HG03139 (cell line): ENCODE measurements at regions not wholly inside any gene's neighbourhood (a gene's known extent, or its start where the extent isn't known, plus 50 kb on each side); places are given as distances from the start of the nearest gene placed in this dataset.

Experiments
- ATAC-seq: cut with Tn5 transposase; IDR thresholded peaks from one replicate; pipeline ENCODE4 v1.9.1; 2021; ENCODE audit not compliant: unreplicated experiment

DNA sequence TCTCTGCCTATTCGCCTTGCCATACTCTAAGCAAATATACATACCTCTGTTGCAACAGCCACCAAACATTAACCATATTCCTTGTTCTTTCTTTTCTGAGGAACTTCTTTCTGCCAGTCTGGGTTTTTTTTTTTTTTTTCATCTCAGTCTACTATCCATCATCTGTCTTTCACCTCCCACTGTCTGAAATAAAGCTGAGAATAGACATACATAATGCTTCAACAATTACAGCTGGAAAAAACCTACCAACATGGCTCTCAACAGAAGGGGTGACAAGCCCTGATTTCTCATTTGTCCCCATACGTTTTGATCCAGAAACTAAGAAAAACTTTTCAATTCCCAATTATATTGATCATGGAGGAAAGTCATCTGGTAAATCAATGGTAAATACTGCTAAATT is 728.8 kb upstream of the POU3F3 start:
- ATAC-seq = no peak

DNA sequence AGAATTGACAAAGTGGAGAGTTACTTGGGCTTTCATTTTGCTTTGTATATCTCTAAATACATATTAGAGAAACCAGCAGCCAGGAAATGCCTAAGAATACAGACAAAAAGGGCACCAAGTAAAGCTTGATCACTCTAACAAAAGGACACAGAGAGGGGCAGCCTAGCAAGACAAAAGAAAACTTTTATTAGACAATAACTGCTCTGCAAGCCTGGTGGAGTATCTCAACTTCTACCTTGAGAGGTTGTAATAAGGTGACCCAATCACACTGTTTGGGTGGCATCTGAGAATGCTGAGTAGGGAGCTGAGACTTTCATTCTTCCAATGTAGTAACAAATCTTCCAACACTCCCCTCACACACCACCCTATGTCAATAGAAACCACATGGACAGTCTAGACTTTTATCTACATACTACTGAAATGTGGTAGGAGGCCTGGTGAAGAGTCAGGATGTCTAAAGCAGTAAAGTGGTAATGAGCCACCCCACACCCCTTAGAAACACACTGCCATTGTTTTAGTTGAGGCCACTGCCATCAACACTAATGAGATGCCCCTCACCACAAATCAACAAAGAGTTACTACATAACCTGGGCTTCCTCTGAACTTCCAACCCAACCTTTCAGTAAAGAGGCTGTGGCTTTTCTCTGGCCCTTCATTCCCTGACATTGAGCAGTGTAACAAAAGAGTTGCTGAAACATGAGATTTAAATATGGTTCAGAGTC is 726.7 kb upstream of the POU3F3 start:
- ATAC-seq = no peak

DNA sequence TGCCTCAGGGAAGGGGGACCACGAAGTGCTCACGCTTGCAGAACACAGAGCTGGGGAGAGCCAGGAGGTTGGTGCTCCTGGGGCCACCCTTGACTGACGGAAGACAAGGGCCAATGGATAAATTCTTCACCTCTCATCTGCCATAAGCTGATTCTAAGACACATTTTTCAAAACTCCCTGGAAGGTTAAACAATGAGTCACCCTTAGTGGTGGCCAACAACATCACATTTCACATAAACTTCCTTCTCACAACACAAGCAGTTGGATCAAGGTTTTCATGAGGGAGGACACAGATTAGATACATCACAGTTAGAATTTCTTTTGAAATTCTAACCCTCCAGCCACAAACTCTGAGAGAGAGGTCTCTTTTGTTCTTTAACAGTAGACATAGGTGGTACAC is 713.6 kb upstream of the POU3F3 start:
- no peak for ATAC-seq

DNA sequence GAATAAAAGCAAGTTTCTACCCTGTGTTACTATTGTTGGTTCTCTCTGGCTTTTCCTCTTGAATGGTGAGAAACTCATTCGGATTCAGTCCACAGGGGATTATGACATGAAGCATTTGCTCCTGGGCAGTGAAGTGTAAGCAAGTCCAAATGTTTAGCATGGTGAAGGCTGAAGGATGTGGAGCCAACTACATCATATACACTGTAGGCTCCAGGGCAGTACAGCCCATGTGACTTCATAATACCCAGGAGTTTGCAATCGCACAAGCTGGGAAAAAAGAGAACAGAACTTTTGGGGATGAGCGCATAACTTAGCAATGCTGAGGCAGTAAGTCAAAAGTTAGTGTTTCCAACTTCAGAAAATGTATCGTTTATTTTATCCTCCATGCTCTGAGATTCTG is 695.7 kb upstream of the POU3F3 start:
- ATAC-seq = no peak

DNA sequence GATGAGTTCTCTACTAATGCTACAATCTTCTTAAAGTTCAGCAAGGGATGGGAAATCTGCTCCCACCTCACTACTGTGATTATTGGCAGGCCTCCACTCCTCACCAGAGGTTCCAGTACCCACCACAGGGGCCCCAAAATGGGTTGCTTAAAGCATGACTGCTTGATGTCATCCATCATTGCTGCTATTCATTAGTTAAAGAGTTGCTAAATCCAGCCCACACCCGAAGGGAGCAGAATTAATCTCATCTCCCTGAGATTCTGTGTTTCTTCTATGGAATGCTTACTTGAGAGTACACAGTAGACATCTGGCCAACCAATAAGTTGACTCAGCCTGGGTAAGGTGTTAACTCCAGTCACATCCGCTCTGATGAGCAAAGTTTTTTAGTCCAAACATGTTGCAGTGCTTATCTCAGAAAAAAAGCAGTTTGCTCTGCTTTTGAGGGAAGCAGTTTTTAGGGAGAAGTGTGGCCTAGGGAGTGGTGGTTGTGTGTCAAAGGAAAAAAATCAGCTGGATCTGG is 690.2 kb upstream of the POU3F3 start:
- ATAC-seq = no peak

DNA sequence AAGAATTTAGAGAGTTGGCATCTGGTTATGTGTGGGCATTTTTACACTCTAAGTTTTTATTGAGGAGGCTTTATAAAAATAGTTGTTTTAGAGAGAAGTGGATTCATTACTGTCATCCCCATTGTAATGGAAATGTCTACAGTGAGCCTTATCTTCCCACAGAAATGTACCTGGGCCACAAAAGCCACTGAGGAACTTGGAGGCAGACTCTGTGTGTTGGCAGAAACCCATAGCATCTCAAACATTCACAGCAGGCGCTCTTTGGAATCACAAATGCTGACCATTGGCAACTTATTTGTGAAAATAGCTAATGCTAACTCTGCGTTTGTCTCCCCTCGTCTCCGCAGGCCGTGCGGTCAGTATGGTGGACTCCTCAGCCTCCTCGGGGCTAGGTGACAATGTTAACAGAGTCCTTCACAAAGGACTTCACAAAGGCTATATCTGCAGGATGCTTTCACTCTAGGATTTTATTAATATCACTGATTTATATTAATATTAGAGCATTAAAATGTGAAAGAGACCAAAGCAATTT is 689.1 kb upstream of the POU3F3 start:
- ATAC-seq = no peak

DNA sequence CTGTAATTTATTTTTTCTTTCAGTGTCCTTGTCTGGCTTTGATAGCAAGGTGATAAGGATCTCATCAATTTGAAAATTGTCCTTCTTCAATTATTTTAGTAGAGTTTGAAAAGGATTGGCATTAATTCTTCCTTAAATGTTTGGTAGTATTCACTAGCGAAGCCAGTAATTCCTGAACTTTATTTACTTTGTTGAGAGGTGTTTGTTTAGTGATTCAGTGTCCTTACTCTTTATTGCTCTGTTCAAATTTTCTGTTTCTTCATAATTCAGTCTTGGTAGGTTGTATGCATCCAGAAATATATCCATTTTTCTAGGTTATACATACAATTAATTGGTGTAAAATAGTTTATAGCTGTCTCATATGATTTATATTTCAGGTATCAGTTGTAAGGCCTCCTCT is 676.7 kb upstream of the POU3F3 start:
- ATAC-seq = no peak

DNA sequence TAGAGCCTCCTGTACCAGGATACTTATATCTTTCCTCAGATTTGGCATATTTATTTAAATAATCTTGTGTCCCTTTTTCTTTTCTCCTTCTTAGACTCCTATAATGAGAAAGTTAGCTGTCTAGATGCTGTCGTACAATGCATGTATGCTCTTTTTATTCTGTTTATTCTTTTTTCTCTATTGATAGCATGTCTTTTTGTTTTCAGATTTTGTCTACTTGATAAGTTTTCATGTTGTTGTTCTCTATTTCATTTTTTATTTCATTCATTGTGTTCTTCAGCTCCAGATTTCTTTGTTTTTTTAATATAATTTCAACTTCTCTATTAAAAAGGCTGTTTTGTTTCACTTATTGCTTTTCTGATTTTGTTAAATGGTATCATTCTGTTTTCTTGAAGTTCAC is 674.3 kb upstream of the POU3F3 start:
- no peak for ATAC-seq

DNA sequence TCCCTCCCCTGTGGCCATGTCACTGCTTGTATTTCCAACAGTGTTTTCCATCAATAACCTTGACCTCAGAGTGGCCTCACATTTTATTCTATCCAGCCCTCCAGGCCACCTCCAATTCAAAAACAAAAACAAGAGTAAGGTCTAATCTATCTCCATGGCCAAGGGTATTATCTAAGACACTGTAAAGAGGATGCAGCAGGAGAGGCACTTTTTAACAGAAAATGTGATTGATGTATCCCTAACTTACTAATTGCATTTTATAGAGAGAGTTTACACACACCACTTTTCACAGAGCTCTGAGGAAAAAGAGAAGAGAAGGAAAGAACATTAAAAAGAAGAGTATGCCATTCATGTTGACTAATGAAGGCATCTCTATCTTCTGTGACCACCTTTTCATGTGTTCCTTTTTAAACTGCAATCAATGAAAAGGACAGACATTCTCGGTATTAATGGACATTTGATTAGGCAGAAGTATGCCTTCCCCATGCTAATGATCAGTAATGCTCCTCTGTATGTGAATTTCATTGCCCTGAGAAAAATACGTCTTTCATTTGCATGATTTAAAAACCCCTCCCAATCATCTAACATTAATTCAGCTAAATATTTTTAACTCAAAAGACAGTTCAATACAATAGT is 653.3 kb upstream of the POU3F3 start:
- no peak for ATAC-seq

DNA sequence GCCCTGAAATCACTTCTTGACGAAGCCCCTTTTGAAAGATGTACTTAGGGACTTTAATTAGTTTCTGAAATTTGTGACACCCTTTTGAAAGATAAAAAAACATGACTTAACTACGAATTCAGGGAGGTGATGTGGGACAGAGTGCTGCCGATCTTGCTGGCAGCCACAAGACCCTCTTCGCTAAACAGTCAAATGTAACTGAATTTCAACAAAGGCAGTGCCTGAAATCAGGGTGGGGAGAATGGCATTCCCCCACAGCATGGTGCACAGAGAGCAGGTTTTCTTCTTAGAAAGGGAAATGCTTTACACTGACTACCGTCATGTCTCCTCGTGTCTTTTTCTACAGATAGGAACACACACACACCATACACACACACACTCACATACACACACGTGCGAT is 640.2 kb upstream of the POU3F3 start:
- ATAC-seq = no peak

DNA sequence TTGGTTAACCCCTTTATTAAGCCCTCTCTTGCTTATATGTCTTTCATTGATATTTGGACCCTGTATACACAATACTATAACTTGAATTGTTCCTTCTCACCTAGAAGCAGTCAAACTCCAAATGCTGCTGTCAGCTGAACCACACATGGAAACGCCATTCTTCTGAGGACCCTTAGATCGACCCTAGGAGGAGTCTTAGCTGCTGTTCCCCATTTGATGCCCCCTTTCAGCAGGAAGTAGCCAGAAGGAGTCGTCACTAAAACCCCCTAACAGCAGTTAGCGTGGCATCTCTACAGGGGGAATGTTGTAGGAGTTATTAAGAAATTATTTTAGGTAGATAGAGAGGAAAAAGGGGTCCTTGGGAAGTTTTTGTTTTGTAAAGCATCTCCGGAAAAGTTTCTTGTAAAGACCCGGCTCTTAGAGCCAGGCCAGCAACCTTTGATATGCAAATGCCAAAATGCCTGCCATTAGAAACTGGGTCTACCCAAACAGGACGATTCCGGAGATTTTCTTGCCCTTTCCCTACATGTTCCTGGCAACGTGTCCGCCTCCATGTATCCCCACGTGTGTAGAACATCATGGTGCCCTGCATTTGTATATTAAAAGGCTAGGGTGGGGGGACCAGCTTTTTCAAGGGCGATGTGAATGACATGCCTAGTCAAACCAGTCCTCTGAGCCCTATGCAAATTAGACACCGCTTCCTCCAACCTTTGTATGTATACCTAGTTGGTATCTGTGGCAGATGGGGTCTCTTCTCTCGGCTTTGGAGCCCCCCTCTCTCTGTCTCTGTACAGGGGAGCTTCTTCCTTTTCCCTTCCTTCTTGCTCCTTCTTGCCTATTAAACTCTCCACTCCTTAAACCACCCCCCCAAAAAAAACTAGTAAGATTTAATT is 638.4 kb upstream of the POU3F3 start:
- ATAC-seq = no peak

DNA sequence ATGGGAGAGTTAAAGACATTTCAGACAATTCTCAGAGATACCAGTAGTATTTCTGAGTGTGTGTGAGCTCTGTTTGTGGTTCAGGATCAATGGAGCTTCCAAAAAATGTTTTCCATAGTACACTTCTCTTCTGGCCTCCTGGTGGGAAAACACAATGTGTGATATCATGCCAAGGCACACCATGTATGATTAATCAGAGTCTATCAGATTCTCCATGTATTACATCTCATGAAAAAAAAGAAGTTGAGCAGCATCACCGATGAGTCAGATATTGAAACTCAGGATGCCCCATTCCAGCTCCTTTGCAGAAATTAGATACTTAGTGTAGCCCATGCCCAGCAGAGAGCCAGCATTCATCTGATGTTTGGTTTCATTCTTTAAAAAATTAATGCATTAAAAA is 620.3 kb upstream of the POU3F3 start:
- no peak for ATAC-seq

DNA sequence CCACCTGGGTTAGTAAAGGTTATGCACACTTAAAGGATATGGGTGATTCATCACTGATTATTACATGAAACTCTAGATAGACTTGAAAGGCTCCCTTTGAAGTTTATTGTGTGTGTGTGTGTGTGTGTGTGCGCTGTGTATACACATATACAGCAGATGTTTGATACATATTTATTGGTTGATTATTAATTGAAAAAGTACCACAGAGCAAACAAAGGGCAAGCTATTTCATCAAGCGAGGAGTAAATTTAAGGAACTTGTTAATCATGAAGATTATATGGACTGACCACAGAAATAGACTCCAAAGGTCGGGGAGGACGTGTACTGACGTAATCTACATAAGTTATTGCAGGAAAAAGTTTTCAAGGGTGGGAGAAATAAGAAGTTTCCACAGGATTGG is 617.4 kb upstream of the POU3F3 start:
- no peak for ATAC-seq

DNA sequence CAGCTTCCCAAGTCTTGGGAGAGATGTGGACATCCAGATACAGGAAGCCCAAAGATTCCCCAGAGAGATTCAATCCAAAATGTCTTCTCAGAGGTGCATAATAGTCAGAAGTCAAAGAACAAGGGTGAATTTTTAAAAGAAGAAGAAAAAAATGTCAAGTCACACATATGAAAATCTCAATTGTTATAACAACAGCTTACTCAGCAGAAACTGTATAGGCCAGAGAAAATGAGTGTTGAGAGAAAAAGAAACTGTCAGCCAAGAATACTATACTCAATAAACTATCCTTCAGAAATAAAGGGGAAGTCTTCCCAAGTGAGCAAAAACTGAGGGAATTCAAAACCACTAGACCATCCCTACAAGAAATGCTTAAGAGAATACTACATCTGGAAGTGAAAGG is 612.9 kb upstream of the POU3F3 start:
- no peak for ATAC-seq

DNA sequence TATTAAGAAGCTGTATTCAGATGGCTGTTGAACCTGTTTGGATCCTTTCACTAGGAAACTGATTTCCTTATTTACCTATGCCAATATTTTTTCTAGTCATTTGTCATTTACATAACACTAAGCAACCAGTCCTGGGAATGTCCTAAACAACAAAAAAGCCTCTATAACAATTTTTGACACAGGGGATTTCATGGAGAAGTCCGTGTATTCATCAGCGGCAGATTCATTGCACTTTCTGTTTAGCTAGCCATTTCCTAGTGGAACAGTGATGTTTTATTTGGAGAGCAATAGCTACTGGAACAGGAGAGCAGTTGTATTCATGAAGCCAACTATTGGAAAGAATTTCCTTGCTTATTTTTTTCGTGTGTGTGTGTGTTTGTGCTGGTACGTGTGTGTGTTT is 604.3 kb upstream of the POU3F3 start:
- ATAC-seq = no peak

DNA sequence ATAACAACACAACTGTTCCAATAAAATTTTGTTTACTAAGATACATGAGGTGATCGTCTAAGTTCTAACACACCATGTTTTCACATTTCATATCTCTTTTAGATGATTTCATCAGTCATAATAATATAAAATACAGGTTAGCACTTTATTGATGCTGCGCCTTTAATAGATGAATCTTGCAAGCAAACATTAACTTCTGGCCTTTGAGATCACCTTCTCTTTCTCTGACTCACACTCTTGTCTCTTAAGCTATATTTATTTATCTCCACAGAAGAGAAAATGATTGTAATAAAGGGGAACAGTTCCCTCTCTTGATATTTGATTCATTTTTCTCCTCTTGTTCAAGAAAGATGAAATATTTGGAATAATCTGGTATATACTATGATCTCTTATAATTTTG is 603.3 kb upstream of the POU3F3 start:
- ATAC-seq = no peak

DNA sequence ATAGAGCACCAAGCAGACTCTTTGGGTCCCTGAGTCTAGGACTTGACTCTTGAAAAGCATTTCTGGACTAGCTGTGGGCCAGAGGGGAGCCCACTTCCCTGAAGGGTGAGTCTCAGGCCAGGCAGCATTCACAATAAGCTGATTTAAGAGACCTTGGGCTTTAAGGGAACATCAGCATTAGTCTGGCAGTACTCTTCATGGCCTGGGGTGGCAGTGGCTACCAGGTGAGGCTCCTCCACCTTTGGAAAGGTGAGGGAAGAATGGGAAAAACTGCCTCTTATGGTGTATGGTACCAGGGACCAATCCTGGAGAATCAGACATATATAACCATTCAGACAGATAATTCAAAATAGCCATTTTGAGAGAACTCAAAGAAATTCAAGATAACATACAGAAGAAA is 599.9 kb upstream of the POU3F3 start:
- ATAC-seq = no peak

DNA sequence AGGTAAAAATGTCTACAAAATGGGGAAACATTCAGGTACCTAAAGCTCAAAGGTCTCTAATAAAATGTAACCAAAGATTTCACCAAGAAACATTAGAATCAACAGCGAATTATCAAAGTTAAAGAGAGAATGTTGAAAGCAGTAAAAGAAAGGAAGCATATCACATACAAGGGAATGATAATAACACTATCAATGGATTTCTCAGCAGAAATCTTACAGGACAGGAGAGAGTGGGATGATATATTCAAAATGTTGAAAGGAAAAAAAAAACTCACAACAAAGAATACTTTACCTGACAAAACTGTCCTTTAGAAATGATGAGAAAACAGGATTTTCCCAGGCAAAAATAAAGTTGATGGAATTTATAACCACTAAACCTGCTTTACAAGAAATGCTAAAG is 591.2 kb upstream of the POU3F3 start:
- ATAC-seq = no peak

DNA sequence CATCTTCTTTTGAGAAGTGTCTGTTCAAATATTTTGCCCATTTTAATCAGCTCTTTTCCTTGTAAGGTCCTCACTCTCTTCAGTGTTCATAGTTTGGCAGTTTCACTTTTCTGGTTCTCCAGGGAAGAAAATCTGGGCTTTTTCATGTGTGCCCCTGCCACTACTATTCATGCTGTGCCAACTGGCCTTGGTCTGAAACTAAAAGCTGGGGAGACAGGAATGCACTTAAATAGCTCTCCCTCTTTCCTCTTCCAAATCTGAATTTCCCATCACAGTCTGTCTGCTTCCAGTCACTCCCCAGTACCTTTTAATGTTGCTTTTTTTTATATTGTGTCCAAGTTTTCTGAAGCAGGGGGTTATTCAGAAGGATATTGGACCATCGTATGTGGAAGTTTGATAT is 574.3 kb upstream of the POU3F3 start:
- no peak for ATAC-seq

DNA sequence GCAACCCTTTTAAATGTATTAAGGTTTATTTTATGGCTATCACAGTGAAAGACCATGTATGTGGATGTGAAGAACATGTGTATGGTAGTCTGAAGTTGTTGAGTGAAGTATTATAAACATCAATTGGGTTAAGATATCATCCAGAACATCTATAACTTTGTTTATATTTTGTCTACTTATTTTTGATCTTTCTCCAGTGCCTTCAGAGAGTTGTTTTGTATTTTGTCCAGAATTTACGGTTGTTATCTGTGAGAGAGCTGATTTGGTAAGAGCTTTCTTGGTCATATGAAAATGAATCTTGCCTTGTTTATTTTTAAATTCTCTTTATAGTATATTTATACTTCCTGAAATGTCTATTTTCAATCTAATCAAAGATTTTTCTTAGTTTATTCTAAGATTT is 573.7 kb upstream of the POU3F3 start:
- no peak for ATAC-seq

DNA sequence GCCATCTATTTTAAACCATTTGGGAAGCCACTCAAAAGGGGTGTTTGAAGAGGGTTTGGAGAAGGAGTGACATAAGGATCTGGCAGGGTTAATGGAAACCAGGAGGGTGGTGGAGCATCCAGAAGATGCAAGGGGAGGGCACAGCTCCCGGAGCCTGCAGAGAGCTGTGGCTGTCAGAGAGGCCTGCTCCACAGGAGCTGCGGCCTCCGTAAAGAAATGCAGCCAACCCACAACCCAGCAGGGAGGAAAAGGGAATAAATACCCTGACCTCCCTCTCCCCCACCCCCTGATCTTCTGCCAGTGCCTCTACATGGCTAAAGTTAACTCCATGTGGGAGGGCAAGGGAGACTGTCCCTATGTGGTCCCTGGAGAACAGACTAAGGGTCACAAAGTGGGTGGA is 567.1 kb upstream of the POU3F3 start:
- ATAC-seq = no peak
